ENCODE measurements at regions not wholly inside any gene's neighbourhood (a gene's known extent, or its start where the extent isn't known, plus 50 kb on each side); places are given as distances from the start of the nearest gene placed in this dataset.

DNA sequence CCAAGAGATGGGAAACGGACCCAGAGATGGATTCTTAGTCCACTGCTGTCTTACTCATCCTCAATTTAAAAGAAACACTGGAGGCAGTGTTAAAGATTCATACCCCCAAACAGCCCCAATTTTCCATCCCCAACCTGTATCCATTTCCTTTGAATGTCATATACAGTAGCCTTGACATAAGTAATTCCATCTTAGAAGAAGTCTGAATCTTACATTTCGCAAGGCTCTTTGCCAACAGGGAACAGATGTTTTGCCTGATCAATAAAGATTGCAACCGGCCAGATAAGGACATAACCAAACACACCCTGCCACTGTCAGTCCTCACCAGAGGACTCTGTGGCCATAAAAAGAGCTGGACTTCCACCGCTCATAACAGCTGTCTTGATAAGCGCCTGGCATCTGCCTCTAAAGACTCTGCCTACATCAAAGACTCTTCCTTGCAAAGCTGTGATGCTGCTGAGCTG lies 59.0 kb upstream of the MED9 start:
- TF ChIP-seq, protein P1, sequence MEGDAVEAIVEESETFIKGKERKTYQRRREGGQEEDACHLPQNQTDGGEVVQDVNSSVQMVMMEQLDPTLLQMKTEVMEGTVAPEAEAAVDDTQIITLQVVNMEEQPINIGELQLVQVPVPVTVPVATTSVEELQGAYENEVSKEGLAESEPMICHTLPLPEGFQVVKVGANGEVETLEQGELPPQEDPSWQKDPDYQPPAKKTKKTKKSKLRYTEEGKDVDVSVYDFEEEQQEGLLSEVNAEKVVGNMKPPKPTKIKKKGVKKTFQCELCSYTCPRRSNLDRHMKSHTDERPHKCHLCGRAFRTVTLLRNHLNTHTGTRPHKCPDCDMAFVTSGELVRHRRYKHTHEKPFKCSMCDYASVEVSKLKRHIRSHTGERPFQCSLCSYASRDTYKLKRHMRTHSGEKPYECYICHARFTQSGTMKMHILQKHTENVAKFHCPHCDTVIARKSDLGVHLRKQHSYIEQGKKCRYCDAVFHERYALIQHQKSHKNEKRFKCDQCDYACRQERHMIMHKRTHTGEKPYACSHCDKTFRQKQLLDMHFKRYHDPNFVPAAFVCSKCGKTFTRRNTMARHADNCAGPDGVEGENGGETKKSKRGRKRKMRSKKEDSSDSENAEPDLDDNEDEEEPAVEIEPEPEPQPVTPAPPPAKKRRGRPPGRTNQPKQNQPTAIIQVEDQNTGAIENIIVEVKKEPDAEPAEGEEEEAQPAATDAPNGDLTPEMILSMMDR (IDR thresholded peaks at IDR 0.05), result no peak

DNA sequence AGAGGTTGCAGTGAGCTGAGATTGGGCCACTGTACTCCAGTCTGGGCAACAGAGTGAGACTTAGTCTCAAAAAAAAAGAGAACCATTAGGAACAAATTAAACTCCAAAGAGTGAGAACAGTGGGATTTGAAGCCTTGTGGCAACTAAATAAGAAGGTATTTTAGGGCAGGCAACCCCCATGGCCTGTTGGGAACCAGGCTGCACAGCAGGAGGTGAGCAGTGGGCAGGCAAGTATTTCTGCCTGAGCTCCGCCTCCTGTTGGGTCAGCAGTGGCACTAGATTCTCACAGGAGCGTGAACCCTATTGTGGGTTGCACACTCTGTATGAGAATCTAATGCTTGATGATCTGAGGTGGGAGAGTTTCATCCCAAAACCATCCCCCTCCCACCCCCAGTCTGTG lies 57.6 kb upstream of the MED9 start:
- H3K9me3 ChIP-seq, result no peaks in the 10 kb centered on the region
- TF ChIP-seq, protein P1 (IDR thresholded peaks at IDR 0.05), result no peak
- H3K4me1 ChIP-seq, result no peaks in the 10 kb centered on the region
- no peaks in the 10 kb centered on the region for H3K27me3 ChIP-seq
- no peak overlapping the region for H3K4me3 ChIP-seq
- peak overlapping the region; percentile 41 for H3K27ac ChIP-seq
- no peak for DNase-seq
- intact Hi-C loops (cut with DNase I), result no loop called here
- no peaks in the 10 kb centered on the region for H3K36me3 ChIP-seq
- no peak overlapping the region for H3K9ac ChIP-seq (ENCODE audit: low read depth in 2 of 2, low read length in 2 of 2)

More for the DNA sequence above, 59.0 kb upstream of the MED9 start:
- Histone ChIP-seq H3K4me3 (no peak overlapping the region), H3K4me1 (no peaks in the 10 kb centered on the region), H3K36me3 (no peaks in the 10 kb centered on the region), H3K27me3 (no peaks in the 10 kb centered on the region), H3K9ac (ENCODE audit: low read depth in 2 of 2, low read length in 2 of 2) (no peak overlapping the region), H3K9me3 (no peaks in the 10 kb centered on the region), H3K27ac (peak overlapping the region; percentile 41)
- intact Hi-C loops (cut with DNase I), result no loop called here
- DNase-seq, result peak; percentile 67

DNA sequence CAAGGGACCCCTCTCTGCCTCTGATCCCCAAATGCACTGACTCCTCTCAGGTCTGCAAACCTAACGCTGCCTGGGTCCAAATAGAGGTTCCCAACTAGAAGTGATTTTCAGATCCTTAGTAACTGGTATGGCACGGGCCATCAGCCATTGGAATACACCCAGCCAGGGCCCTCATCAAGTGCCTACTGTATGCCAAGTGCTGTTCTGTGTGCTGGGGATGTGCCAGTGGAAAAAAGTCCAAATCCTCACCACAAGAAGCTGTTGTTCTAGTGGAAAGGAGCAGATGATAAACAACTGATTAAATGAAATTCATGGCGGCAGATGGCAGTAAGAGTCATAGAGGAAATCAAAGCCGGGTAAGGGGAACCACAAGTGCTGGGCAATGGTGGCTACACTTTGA lies 57.2 kb upstream of the MED9 start:
- no peak overlapping the region for H3K9ac ChIP-seq (ENCODE audit: low read depth in 2 of 2, low read length in 2 of 2)
- no peaks in the 10 kb centered on the region for H3K4me1 ChIP-seq
- no peak overlapping the region for H3K27ac ChIP-seq
- H3K4me3 ChIP-seq, result no peak overlapping the region
- no peaks in the 10 kb centered on the region for H3K9me3 ChIP-seq
- intact Hi-C loops (cut with DNase I), result no loop called here
- DNase-seq, result no peak
- no peaks in the 10 kb centered on the region for H3K36me3 ChIP-seq
- TF ChIP-seq, protein P1 (IDR thresholded peaks at IDR 0.05), result no peak
- no peaks in the 10 kb centered on the region for H3K27me3 ChIP-seq

DNA sequence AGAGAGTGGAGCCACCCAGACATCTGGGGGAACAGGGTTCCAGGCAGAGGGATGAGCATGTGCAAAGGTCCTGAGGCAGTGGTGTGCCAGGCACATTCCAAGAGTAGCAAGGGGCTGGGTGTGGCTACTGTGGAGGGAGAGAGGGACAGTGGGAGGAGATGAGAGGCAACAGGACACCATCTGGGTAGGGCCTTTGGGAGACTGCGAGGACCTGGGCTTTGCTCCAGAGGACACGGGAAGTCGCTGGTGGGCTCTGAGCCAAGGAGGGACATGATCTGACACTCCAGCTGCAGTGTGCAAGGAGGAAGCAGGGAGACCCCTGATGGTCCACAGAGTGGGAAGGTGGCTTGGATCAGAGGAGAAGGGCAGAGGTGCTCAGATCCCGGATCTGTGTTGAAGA lies 56.7 kb upstream of the MED9 start:
- H3K36me3 ChIP-seq, result no peaks in the 10 kb centered on the region
- no peaks in the 10 kb centered on the region for H3K9me3 ChIP-seq
- intact Hi-C loops (cut with DNase I), result no loop called here
- no peak overlapping the region for H3K4me3 ChIP-seq
- H3K9ac ChIP-seq (ENCODE audit: low read depth in 2 of 2, low read length in 2 of 2), result no peak overlapping the region
- TF ChIP-seq, protein P1 (IDR thresholded peaks at IDR 0.05), result no peak
- no peaks in the 10 kb centered on the region for H3K27me3 ChIP-seq
- no peak overlapping the region for H3K27ac ChIP-seq
- no peaks in the 10 kb centered on the region for H3K4me1 ChIP-seq
- DNase-seq, result no peak

DNA sequence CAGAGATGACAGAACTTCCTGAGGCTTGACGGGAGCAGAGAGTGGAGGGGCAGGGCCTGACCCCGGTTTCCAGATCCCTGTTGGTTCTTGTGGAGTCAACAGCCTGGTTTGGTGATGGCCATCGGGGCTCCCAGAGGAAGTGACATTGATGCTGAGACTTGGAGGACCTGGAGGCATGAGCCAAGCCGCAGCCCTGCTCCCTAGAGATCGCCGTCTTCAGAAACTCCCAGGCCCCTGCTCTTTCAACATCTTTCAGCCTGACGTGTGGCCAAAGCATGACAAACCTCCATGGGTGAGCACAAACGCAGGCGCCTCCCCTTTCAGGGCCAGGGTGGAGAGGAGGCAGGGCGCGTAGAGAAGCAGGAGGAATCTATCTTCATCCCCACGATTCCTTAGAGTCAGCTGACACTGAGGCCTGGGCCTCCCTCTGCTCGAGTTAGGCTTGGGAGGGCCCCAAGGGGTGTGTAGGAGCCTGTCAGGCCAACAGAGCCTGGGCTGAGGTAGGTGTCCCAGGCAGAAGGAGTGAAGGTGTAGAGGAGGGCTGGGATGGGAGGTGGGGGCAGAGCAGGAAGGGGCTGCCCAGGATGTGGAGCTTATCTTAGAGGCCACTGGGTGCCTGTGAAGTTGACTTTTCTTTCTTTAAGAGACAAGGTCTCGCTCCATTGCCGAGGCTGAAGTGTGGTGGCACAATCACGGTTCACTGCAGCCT lies 56.1 kb upstream of the MED9 start:
- no peak for DNase-seq
- Histone ChIP-seq H3K4me3 (no peak overlapping the region), H3K9me3 (no peaks in the 10 kb centered on the region), H3K27ac (no peak overlapping the region), H3K36me3 (no peaks in the 10 kb centered on the region), H3K4me1 (no peaks in the 10 kb centered on the region), H3K27me3 (no peaks in the 10 kb centered on the region), H3K9ac (ENCODE audit: low read depth in 2 of 2, low read length in 2 of 2) (no peak overlapping the region)
- intact Hi-C loops (cut with DNase I), result no loop called here
- TF ChIP-seq, protein P1 (IDR thresholded peaks at IDR 0.05), result no peak
